Panc1 (cell line): ENCODE measurements at regions not wholly inside any gene's neighbourhood (a gene's known extent, or its start where the extent isn't known, plus 50 kb on each side); places are given as distances from the start of the nearest gene placed in this dataset.

Experiments
- ATAC-seq: fragments of 200-7000 bp; cut with Tn5 transposase; 2 replicates; pipeline ENCODE4 v1.9.1; 2020; ENCODE audit warnings: mild to moderate bottlenecking, moderate library complexity
- BruUV-seq: library from RNA; stranded (reverse); fragments of 400-500 nt; replicated peaks from 2 replicates; lab custom pipeline; 2021; lab: Mats Ljungman, UMichigan
- CTCF ChIA-PET: fragments of 300-600 bp; sonication (Branson Sonifier 250); formaldehyde crosslinking; loops from one replicate; lab custom pipeline; 2022; ENCODE audit warnings: antibody characterized with exemption; lab: Charles Lee
- POLR2A ChIA-PET: fragments of 300-600 bp; sonication (Branson Sonifier 250); formaldehyde crosslinking; loops from one replicate; lab custom pipeline; 2022; ENCODE audit warnings: antibody characterized with exemption; lab: Charles Lee
- DNase-seq: peaks from one replicate; pipeline ENCODE4 v3.0.0-alpha.2; 2010; ENCODE audit warnings: low read depth, low spot score
- H3K27ac ChIP-seq: 2 replicates; pipeline ENCODE4 v1.5.1; 2011; ENCODE audit warnings: mild to moderate bottlenecking, low read length, inconsistent platforms
- H3K27me3 ChIP-seq: fragments of 200-500 bp; sonication (Bioruptor generic); 2 replicates; pipeline ENCODE4 v1.6.0; 2014; ENCODE audit warnings: low read length, inconsistent platforms; ENCODE audit not compliant: control insufficient read depth, insufficient read depth
- H3K36me3 ChIP-seq: fragments of 200-500 bp; sonication (Bioruptor generic); 2 replicates; pipeline ENCODE4 v1.5.1; 2014; ENCODE audit warnings: inconsistent platforms, mild to moderate bottlenecking, low read length, moderate library complexity; ENCODE audit not compliant: control insufficient read depth, insufficient read depth
- H3K4me1 ChIP-seq: 2 replicates; pipeline ENCODE4 v1.5.1; 2011; ENCODE audit warnings: inconsistent platforms, mild to moderate bottlenecking, low read length, moderate library complexity; ENCODE audit not compliant: control insufficient read depth, insufficient read depth
- H3K4me3 ChIP-seq, 2 experiments: 2 replicates each; pipeline ENCODE4 v1.5.1; 2011 to 2012; ENCODE audit warnings: low read depth in 2 of 2, low read length in 2 of 2, mild to moderate bottlenecking in 2 of 2, inconsistent platforms in 1 of 2, moderate library complexity in 1 of 2
- H3K9me3 ChIP-seq: fragments of 200-500 bp; sonication (Bioruptor generic); 2 replicates; pipeline ENCODE4 v1.5.1; 2014; ENCODE audit warnings: low read depth, mild to moderate bottlenecking, inconsistent platforms, low read length, moderate library complexity; ENCODE audit not compliant: control insufficient read depth, insufficient read depth
- CTCF ChIP-seq: fragments of 450-650 bp; IDR thresholded peaks from 2 replicates; pipeline ENCODE4 v1.5.1; 2017; ENCODE audit warnings: mild to moderate bottlenecking
- POLR2AphosphoS5 ChIP-seq: IDR thresholded peaks from 2 replicates; pipeline ENCODE4 v1.6.1; 2012; ENCODE audit warnings: mild to moderate bottlenecking, low read depth, low read length, moderate library complexity
- REST ChIP-seq, 2 experiments: IDR thresholded peaks; 2 replicates each; pipeline ENCODE4 v1.6.1; 2011 to 2012; ENCODE audit warnings: low read depth in 2 of 2, control low read depth in 1 of 2, low read length in 1 of 2, mild to moderate bottlenecking in 1 of 2, moderate library complexity in 1 of 2; ENCODE audit not compliant: insufficient read depth in 1 of 2
- SIN3A ChIP-seq: IDR thresholded peaks from 2 replicates; pipeline ENCODE4 v1.6.1; 2012; ENCODE audit warnings: low read depth, mild to moderate bottlenecking, low read length, moderate library complexity, borderline replicate concordance; ENCODE audit not compliant: insufficient read depth
- TCF7L2 ChIP-seq: IDR thresholded peaks from 2 replicates; pipeline ENCODE4 v1.6.1; 2011; ENCODE audit warnings: mild to moderate bottlenecking, low read depth, low read length, inconsistent platforms
- in situ Hi-C: cut with HindIII; loops from 2 replicates; pipeline ENCODE4 v1.10.0; 2016; ENCODE audit warnings: low sequenced_read_pairs, low pct_unique_long_range_greater_than_20kb
- intact Hi-C: fragments of 100-400 bp; cut with micrococcal nuclease; formaldehyde crosslinking; loops from one replicate; pipeline ENCODE4 v1.10.0; 2022; ENCODE audit not compliant: unreplicated experiment

- H3K4me3 ChIP-seq, result no peak overlapping the region
- no peaks in the 10 kb centered on the region for H3K36me3 ChIP-seq
- CTCF ChIA-PET, result interaction anchor here (0.5 kb wide), 1 partner anchor 412 kb away, joined by 3 read pairs; no protein-coding TSS in a partner anchor
- in situ Hi-C loops, result no loop called here
- H3K27me3 ChIP-seq, result no peaks in the 10 kb centered on the region
- POLR2A ChIA-PET, result no interaction called here
- H3K9me3 ChIP-seq, result no peaks in the 10 kb centered on the region
- intact Hi-C loops, result no loop called here
- DNase-seq (no peak), ATAC-seq (no peak)
- no TSS peak for BruUV-seq
- H3K4me1 ChIP-seq, result no peaks in the 10 kb centered on the region
- TF ChIP-seq TCF7L2 (no peak), SIN3A (no peak), CTCF (no peak), REST (IDR thresholded peaks at IDR 0.05; ENCODE audit: insufficient read depth in 1 of 2, low read depth in 2 of 2, low read length in 1 of 2) (no peak)
- no peak overlapping the region for H3K27ac ChIP-seq
Measured at GRCh38 chr2:118442996-118443553, 354.8 kb downstream of the INSIG2 start.

- H3K27ac ChIP-seq, result no peak overlapping the region
- H3K36me3 ChIP-seq, result no peaks in the 10 kb centered on the region
- TF ChIP-seq POLR2AphosphoS5 (no peak), TCF7L2 (no peak), SIN3A (no peak), REST (IDR thresholded peaks at IDR 0.05; ENCODE audit: insufficient read depth in 1 of 2, low read depth in 2 of 2, low read length in 1 of 2) (no peak), CTCF (no peak)
- ATAC-seq, result no peak
- H3K9me3 ChIP-seq, result no peaks in the 10 kb centered on the region
- in situ Hi-C loops, result no loop called here
- H3K4me1 ChIP-seq, result no peaks in the 10 kb centered on the region
- POLR2A ChIA-PET, result interaction anchor here (0.6 kb wide), 1 partner anchor 36 kb away, joined by 3 read pairs; no protein-coding TSS in a partner anchor
- no TSS peak for BruUV-seq
- CTCF ChIA-PET, result no interaction called here
- intact Hi-C loops, result no loop called here
- no peaks in the 10 kb centered on the region for H3K27me3 ChIP-seq
- DNase-seq, result no peak
- H3K4me3 ChIP-seq, result no peak overlapping the region
Measured at GRCh38 chr2:118442046-118442445, 353.8 kb downstream of the INSIG2 start.
